ENCODE measurements at regions not wholly inside any gene's neighbourhood (a gene's known extent, or its start where the extent isn't known, plus 50 kb on each side); places are given as distances from the start of the nearest gene placed in this dataset.

DNA sequence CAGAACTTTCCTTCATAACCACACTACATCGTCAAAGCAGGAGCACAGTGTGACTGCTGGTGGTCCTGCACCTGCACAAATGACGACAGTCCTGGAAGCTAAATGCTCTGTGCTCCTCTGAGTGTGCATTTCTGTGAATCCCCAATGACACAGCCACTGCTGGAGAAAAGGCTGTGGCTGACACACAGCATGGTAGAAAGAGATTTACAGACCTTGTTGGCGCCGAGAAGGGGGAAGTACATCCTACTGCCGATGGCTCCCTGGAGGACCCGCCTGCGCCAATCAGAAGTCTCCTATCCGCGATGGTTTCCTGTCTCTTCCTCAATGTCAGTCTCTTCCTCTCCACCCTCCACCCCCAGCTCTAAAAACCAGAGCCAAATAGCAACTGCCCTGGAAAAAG is 115.4 kb upstream of the RAB4A start (continued):
- TF ChIP-seq ZNF114 (CRISPR knock-in tag; IDR thresholded peaks at IDR 0.05), result no peak
- TF ChIP-seq ZNF331 (CRISPR knock-in tag; IDR thresholded peaks at IDR 0.05; ENCODE audit: low read depth), result no peak
- no peak for TF ChIP-seq JUNB (IDR thresholded peaks at IDR 0.05; ENCODE audit: unreplicated experiment)
- no peak for TF ChIP-seq NANOG (IDR thresholded peaks at IDR 0.05; ENCODE audit: borderline replicate concordance)
- no peak for TF ChIP-seq STAT1 (IDR thresholded peaks at IDR 0.05; ENCODE audit: unreplicated experiment)
- TF ChIP-seq POLR2AphosphoS5 (IDR thresholded peaks at IDR 0.05; ENCODE audit: low read depth), result no peak
- TF ChIP-seq, protein P1, sequence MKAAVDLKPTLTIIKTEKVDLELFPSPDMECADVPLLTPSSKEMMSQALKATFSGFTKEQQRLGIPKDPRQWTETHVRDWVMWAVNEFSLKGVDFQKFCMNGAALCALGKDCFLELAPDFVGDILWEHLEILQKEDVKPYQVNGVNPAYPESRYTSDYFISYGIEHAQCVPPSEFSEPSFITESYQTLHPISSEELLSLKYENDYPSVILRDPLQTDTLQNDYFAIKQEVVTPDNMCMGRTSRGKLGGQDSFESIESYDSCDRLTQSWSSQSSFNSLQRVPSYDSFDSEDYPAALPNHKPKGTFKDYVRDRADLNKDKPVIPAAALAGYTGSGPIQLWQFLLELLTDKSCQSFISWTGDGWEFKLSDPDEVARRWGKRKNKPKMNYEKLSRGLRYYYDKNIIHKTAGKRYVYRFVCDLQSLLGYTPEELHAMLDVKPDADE (IDR thresholded peaks at IDR 0.05), result no peak

DNA sequence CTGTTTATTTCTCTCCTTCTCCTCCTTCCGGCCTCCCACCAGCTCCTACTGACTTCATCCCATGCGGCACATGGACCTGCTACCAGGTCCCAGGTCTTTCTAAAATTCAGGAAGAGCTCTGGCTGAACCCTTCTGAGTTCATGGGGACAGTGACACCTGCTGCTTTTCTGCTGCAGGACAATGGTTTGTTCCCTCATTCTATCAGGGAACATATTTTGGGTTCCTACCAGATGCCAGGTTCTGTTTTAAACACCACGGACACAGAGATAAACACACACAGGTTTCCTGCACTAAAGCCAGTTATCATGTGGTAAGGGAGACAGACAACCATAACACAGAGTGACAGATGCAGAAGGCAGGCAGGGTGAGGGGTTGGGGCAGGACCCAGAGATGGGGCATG is 114.0 kb upstream of the RAB4A start:
- Histone ChIP-seq H3K27me3 (ENCODE audit: insufficient read depth) (no peaks in the 10 kb centered on the region), H3K4me1 (ENCODE audit: insufficient read depth) (peaks cover 6% of the 10 kb centered on the region; the same call in 1 of the 2 replicates), H3K4me2 (no peak overlapping the region), H3K79me2 (replicated peaks; ENCODE audit: insufficient read depth) (no peaks in the 10 kb centered on the region), H3K4me3 (no peak overlapping the region), H3K9me2 (ENCODE audit: insufficient read depth) (peaks cover 4% of the 10 kb centered on the region; the same call in 1 of the 2 replicates), H3K27ac (ENCODE audit: low read depth) (no peak overlapping the region), H3K36me3 (ENCODE audit: insufficient read depth) (no peaks in the 10 kb centered on the region), H2AFZ (no peak overlapping the region), H4K20me1 (replicated peaks; ENCODE audit: insufficient read depth) (no peaks in the 10 kb centered on the region), H3F3A (replicated peaks; ENCODE audit: low read depth) (no peaks in the 10 kb centered on the region)
- ATAC-seq (peak; percentile 59), DNase-seq (ENCODE audit: low spot score) (peak; percentile 50)
- Mint-ChIP-seq H3K9me3 (no peaks in the 10 kb centered on the region), H3K36me3 (ENCODE audit: low read depth) (no peaks in the 10 kb centered on the region), H3K4me3 (no peak overlapping the region), H3K27me3 (ENCODE audit: insufficient read depth, low read depth, poor library complexity) (peaks cover 5% of the 10 kb centered on the region), H3K27ac (no peak overlapping the region), H3K4me1 (peaks cover 18% of the 10 kb centered on the region)
- no peak for TF ChIP-seq ZNF114 (CRISPR knock-in tag; IDR thresholded peaks at IDR 0.05)
- TF ChIP-seq, protein P2, sequence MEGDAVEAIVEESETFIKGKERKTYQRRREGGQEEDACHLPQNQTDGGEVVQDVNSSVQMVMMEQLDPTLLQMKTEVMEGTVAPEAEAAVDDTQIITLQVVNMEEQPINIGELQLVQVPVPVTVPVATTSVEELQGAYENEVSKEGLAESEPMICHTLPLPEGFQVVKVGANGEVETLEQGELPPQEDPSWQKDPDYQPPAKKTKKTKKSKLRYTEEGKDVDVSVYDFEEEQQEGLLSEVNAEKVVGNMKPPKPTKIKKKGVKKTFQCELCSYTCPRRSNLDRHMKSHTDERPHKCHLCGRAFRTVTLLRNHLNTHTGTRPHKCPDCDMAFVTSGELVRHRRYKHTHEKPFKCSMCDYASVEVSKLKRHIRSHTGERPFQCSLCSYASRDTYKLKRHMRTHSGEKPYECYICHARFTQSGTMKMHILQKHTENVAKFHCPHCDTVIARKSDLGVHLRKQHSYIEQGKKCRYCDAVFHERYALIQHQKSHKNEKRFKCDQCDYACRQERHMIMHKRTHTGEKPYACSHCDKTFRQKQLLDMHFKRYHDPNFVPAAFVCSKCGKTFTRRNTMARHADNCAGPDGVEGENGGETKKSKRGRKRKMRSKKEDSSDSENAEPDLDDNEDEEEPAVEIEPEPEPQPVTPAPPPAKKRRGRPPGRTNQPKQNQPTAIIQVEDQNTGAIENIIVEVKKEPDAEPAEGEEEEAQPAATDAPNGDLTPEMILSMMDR (conservative IDR thresholded peaks at IDR 0.05; ENCODE audit: low read depth in 2 of 2), result peak; percentile 48 to 66

DNA sequence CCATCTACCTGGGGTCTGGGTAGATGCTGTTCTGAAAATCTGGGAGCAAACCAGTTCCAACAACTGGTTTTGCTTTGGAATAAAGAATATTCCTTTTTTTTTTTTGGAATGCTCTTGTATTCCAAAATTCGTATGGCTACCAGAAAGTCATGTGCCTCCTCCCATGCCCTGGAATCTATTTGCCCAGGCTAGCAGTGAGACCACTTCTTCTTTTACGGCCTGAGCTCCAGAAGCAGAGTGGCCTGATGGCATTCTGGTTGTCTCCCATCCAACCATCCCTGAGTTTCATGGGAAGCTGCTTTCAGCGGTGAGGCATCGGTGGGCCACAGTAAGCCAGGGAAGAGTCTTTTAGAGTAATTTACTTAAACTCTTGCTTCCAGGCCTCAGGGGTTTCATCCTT is 113.4 kb upstream of the RAB4A start:
- no peaks in the 10 kb centered on the region for H3K36me3 ChIP-seq (ENCODE audit: insufficient read depth)
- H4K20me1 ChIP-seq (replicated peaks; ENCODE audit: insufficient read depth), result no peaks in the 10 kb centered on the region
- H3K4me3 ChIP-seq, result no peak overlapping the region
- Mint-ChIP-seq H3K4me1 (peaks cover 18% of the 10 kb centered on the region), H3K27ac (no peak overlapping the region), H3K36me3 (ENCODE audit: low read depth) (no peaks in the 10 kb centered on the region), H3K9me3 (no peaks in the 10 kb centered on the region), H3K4me3 (no peak overlapping the region), H3K27me3 (ENCODE audit: insufficient read depth, low read depth, poor library complexity) (peaks cover 3% of the 10 kb centered on the region)
- H3F3A ChIP-seq (replicated peaks; ENCODE audit: low read depth), result no peaks in the 10 kb centered on the region
- H3K9me2 ChIP-seq (ENCODE audit: insufficient read depth), result no peaks in the 10 kb centered on the region
- no peak for ATAC-seq
- DNase-seq (ENCODE audit: low spot score), result no peak
- no peaks in the 10 kb centered on the region for H3K27me3 ChIP-seq (ENCODE audit: insufficient read depth)
- H3K4me1 ChIP-seq (ENCODE audit: insufficient read depth), result peaks cover 6% of the 10 kb centered on the region; the same call in 1 of the 2 replicates
- H3K4me2 ChIP-seq, result no peak overlapping the region
- H3K27ac ChIP-seq (ENCODE audit: low read depth), result no peak overlapping the region
- H2AFZ ChIP-seq, result no peak overlapping the region
- H3K79me2 ChIP-seq (replicated peaks; ENCODE audit: insufficient read depth), result no peaks in the 10 kb centered on the region
- no peak for TF ChIP-seq EZH2 (IDR thresholded peaks at IDR 0.05; ENCODE audit: low read depth, unreplicated experiment)
- TF ChIP-seq, protein P1 (IDR thresholded peaks at IDR 0.05), result no peak
- TF ChIP-seq CREB1 (CRISPR knock-in tag; IDR thresholded peaks at IDR 0.05; ENCODE audit: low read depth), result no peak
- no peak for TF ChIP-seq ZNF331 (CRISPR knock-in tag; IDR thresholded peaks at IDR 0.05; ENCODE audit: low read depth)
- no peak for TF ChIP-seq EZH2phosphoT487 (IDR thresholded peaks at IDR 0.05; ENCODE audit: unreplicated experiment)
- TF ChIP-seq JUNB (IDR thresholded peaks at IDR 0.05; ENCODE audit: unreplicated experiment), result no peak
- TF ChIP-seq ZNF114 (CRISPR knock-in tag; IDR thresholded peaks at IDR 0.05), result no peak

Data from GM23338 (cell line).